ENCODE measurements at regions not wholly inside any gene's neighbourhood (a gene's known extent, or its start where the extent isn't known, plus 50 kb on each side); places are given as distances from the start of the nearest gene placed in this dataset.

DNA sequence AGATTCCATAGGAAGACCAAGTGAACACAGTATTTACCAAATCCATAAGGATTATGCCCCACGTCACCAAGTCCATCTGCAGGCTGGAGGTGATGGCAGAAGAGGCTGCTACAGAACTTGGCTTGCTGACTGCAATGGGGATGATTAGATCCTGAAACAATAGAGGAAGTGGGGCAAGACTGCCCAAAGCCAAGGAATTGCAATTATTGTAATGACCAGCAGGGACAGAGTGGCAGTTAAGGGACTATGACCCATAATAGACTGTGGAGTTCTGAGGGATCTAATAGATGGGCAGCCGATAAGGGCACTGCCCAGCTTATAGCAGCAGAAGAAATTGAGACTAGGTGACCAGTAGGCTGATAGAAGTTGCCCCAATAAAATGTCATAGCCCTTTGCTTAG, 108.4 kb downstream of the MINAR1 start:
- TF ChIP-seq CTCF (IDR thresholded peaks at IDR 0.05; ENCODE audit: low read depth, low read length) (0 out of 2 replicates have a peak, but pooled peaks have one; percentile 4), EZH2phosphoT487 (IDR thresholded peaks at IDR 0.05; ENCODE audit: low read depth) (no peak)
